ENCODE measurements at regions not wholly inside any gene's neighbourhood (a gene's known extent, or its start where the extent isn't known, plus 50 kb on each side); places are given as distances from the start of the nearest gene placed in this dataset.

DNA sequence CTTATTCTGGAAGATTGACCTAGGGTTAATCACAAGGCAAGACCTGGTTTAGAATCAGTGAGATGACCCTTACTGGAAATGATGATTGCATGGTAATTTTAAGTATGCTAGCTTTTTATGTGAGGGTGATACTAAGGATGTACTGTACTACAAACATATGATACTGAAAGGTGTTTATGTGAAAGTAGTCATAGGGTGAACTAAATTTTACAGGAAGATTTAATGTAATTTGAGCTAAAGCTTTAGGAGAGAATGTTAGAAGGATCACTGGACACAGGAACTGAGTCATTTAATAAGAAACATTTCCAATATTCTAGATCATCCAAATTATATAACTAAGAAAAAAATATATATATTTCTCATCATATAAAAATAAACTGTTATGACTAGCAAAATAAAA, 197.2 kb downstream of the COX7C start:
- TF ChIP-seq CTCF (IDR thresholded peaks at IDR 0.05) = no peak
- TF ChIP-seq POLR2A (IDR thresholded peaks at IDR 0.05) = no peak
- no peak for TF ChIP-seq EP300 (IDR thresholded peaks at IDR 0.05; ENCODE audit: low read depth)
